SH-SY5Y (cell line): ENCODE measurements at regions not wholly inside any gene's neighbourhood (a gene's known extent, or its start where the extent isn't known, plus 50 kb on each side); places are given as distances from the start of the nearest gene placed in this dataset.
A peak's percentile ranks its signal among the peaks of the same experiment; 100 is the strongest.

ENCODE experiments used
- GATA2 ChIP-seq: IDR thresholded peaks from 2 replicates; pipeline ENCODE4 v1.6.1; 2011; ENCODE audit warnings: mild to moderate bottlenecking, low read depth, low read length
- GATA3 ChIP-seq: IDR thresholded peaks from 2 replicates; pipeline ENCODE4 v1.6.1; 2011; ENCODE audit warnings: low read depth, mild to moderate bottlenecking, low read length, moderate library complexity

- TF ChIP-seq GATA2 (no peak), GATA3 (no peak)
Observed at GRCh38 chr1:101142244-101142643, 94.6 kb upstream of the S1PR1 start.

GRCh38 chr1:101141376-101141775 lies 95.4 kb upstream of the S1PR1 start:
- no peak for TF ChIP-seq GATA2
- no peak for TF ChIP-seq GATA3

GRCh38 chr1:101139821-101140718 lies 96.7 kb upstream of the S1PR1 start:
- TF ChIP-seq GATA3 = peak; percentile 49; the same call in 1 of the 2 replicates
- peak; percentile 52; the same call in 1 of the 2 replicates for TF ChIP-seq GATA2

GRCh38 chr1:101139130-101139529 lies 97.7 kb upstream of the S1PR1 start:
- TF ChIP-seq GATA2 = 0 out of 2 replicates have a peak, but pooled peaks have one; percentile 0
- TF ChIP-seq GATA3 = no peak

GRCh38 chr1:101137144-101138126 lies 99.4 kb upstream of the S1PR1 start:
- TF ChIP-seq GATA3 = no peak
- TF ChIP-seq GATA2 = no peak

- no peak for TF ChIP-seq GATA2
Observed at GRCh38 chr1:101136739-101137138, 100.1 kb upstream of the S1PR1 start.

GRCh38 chr1:101136271-101136670 lies 100.5 kb upstream of the S1PR1 start:
- TF ChIP-seq GATA2 (no peak), GATA3 (no peak)

GRCh38 chr1:101135526-101135925 lies 101.3 kb upstream of the S1PR1 start:
- no peak for TF ChIP-seq GATA3
- TF ChIP-seq GATA2 = no peak

GRCh38 chr1:101131239-101131843 lies 105.5 kb upstream of the S1PR1 start:
- TF ChIP-seq GATA2 = no peak
- no peak for TF ChIP-seq GATA3

- TF ChIP-seq GATA2 (no peak), GATA3 (no peak)
Observed at GRCh38 chr1:101130673-101131072, 105.1 kb upstream of the DPH5 start.

- no peak for TF ChIP-seq GATA2
- no peak for TF ChIP-seq GATA3
Observed at GRCh38 chr1:101128846-101129245, 103.3 kb upstream of the DPH5 start.

- no peak for TF ChIP-seq GATA2
- no peak for TF ChIP-seq GATA3
Observed at GRCh38 chr1:101128211-101128727, 102.7 kb upstream of the DPH5 start.

GRCh38 chr1:101124405-101124804 lies 98.8 kb upstream of the DPH5 start:
- TF ChIP-seq GATA2 (no peak), GATA3 (no peak)

- TF ChIP-seq GATA2 (no peak), GATA3 (no peak)
Observed at GRCh38 chr1:101122452-101123166, 97.0 kb upstream of the DPH5 start.
